ENCODE measurements at regions not wholly inside any gene's neighbourhood (a gene's known extent, or its start where the extent isn't known, plus 50 kb on each side); places are given as distances from the start of the nearest gene placed in this dataset.

DNA sequence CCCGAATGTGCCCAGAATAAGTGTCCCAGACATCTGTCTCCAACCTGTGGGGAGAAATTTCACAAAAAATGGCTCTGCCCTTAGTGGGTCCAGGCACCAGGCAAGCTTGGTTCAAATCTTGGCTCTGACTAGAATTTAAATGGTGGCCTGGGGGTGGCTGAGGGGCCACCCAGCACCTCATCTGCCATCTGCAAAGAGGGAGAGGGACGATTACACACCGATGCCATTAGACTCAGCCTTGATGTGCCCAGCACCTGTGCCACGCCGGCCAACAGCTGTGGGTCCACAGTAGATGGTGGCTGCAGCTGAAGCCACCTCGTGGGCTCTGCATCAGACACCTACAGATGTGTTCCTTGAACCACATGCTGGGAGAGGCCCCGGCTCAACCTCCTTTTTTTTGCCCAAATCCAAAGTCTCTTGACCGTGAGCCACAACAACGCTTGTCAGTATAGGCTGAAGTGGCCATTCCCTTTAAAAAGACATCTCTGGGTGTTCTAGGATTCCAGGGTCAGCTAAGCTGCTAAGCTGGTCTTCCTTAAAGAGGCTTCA, 222.0 kb upstream of the RAB6C start:
- Histone ChIP-seq H3K27me3 (ENCODE audit: insufficient read depth, poor library complexity, severe bottlenecking) (no peaks in the 10 kb centered on the region), H3K4me3 (replicated peaks; ENCODE audit: insufficient read depth, low read length) (no peak overlapping the region), H3K27ac (replicated peaks) (no peak overlapping the region)
- no peak for DNase-seq (ENCODE audit: low read depth in 1 of 2, low spot score in 1 of 2)
- TF ChIP-seq, protein P1, sequence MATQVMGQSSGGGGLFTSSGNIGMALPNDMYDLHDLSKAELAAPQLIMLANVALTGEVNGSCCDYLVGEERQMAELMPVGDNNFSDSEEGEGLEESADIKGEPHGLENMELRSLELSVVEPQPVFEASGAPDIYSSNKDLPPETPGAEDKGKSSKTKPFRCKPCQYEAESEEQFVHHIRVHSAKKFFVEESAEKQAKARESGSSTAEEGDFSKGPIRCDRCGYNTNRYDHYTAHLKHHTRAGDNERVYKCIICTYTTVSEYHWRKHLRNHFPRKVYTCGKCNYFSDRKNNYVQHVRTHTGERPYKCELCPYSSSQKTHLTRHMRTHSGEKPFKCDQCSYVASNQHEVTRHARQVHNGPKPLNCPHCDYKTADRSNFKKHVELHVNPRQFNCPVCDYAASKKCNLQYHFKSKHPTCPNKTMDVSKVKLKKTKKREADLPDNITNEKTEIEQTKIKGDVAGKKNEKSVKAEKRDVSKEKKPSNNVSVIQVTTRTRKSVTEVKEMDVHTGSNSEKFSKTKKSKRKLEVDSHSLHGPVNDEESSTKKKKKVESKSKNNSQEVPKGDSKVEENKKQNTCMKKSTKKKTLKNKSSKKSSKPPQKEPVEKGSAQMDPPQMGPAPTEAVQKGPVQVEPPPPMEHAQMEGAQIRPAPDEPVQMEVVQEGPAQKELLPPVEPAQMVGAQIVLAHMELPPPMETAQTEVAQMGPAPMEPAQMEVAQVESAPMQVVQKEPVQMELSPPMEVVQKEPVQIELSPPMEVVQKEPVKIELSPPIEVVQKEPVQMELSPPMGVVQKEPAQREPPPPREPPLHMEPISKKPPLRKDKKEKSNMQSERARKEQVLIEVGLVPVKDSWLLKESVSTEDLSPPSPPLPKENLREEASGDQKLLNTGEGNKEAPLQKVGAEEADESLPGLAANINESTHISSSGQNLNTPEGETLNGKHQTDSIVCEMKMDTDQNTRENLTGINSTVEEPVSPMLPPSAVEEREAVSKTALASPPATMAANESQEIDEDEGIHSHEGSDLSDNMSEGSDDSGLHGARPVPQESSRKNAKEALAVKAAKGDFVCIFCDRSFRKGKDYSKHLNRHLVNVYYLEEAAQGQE (IDR thresholded peaks at IDR 0.05; ENCODE audit: insufficient replicate concordance, low read depth): no peak
- TF ChIP-seq, protein P2, sequence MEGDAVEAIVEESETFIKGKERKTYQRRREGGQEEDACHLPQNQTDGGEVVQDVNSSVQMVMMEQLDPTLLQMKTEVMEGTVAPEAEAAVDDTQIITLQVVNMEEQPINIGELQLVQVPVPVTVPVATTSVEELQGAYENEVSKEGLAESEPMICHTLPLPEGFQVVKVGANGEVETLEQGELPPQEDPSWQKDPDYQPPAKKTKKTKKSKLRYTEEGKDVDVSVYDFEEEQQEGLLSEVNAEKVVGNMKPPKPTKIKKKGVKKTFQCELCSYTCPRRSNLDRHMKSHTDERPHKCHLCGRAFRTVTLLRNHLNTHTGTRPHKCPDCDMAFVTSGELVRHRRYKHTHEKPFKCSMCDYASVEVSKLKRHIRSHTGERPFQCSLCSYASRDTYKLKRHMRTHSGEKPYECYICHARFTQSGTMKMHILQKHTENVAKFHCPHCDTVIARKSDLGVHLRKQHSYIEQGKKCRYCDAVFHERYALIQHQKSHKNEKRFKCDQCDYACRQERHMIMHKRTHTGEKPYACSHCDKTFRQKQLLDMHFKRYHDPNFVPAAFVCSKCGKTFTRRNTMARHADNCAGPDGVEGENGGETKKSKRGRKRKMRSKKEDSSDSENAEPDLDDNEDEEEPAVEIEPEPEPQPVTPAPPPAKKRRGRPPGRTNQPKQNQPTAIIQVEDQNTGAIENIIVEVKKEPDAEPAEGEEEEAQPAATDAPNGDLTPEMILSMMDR (IDR thresholded peaks at IDR 0.05; ENCODE audit: insufficient read depth, low read length): no peak
- TF ChIP-seq GABPA (IDR thresholded peaks at IDR 0.05; ENCODE audit: low read depth) (no peak), POLR2AphosphoS5 (IDR thresholded peaks at IDR 0.05; ENCODE audit: low read depth) (no peak), SPI1 (IDR thresholded peaks at IDR 0.05; ENCODE audit: borderline replicate concordance, low read depth) (no peak)

DNA sequence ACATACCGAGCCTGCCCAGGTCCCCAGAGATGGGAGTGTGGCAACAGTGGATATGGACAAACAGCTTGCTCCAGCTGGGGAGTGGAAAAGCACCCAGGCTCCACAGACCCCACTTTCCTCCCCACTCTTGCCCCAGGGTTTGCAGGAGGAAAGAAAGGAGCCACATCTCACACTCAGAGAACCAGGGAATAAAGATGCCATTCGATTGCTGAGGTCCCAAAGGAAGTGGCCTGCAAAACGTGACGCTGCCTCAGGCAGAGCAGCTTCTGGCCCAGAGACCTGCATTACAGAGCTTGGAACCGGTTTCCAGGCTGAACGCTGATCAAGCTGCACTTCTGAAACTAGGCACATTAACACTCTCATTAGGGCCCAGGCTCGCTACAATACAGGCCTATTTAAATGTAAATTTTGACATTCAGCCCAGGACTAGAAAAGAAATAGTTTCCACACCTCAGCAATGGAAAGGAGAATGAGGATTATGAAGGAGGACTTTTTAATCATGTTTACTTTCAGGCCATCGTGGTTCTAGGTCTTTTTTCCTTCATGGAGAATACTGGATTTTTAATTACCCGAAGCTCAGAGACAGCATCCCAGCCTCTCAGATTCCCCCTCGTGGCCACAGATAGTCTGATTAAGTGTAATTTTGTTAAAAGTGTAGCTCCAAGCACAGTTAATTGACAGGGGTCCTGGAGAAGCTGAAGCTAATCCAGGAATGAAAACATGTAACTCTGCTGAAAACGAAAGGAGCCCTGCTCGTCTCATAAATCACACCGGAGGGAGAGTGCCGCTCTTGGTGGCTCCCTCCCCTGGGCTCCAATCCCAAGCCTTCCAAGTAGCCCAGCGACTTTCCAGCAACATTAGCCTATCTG, 221.3 kb upstream of the RAB6C start:
- Histone ChIP-seq H3K27ac (replicated peaks) (no peak overlapping the region), H3K4me3 (replicated peaks; ENCODE audit: insufficient read depth, low read length) (no peak overlapping the region), H3K27me3 (ENCODE audit: insufficient read depth, poor library complexity, severe bottlenecking) (no peaks in the 10 kb centered on the region)
- TF ChIP-seq, protein P1 (IDR thresholded peaks at IDR 0.05; ENCODE audit: insufficient replicate concordance, low read depth): no peak
- TF ChIP-seq SPI1 (IDR thresholded peaks at IDR 0.05; ENCODE audit: borderline replicate concordance, low read depth): no peak
- TF ChIP-seq, protein P2 (IDR thresholded peaks at IDR 0.05; ENCODE audit: insufficient read depth, low read length): no peak
- no peak for TF ChIP-seq GABPA (IDR thresholded peaks at IDR 0.05; ENCODE audit: low read depth)
- TF ChIP-seq POLR2AphosphoS5 (IDR thresholded peaks at IDR 0.05; ENCODE audit: low read depth): no peak
- DNase-seq (ENCODE audit: low read depth in 1 of 2, low spot score in 1 of 2): no peak

DNA sequence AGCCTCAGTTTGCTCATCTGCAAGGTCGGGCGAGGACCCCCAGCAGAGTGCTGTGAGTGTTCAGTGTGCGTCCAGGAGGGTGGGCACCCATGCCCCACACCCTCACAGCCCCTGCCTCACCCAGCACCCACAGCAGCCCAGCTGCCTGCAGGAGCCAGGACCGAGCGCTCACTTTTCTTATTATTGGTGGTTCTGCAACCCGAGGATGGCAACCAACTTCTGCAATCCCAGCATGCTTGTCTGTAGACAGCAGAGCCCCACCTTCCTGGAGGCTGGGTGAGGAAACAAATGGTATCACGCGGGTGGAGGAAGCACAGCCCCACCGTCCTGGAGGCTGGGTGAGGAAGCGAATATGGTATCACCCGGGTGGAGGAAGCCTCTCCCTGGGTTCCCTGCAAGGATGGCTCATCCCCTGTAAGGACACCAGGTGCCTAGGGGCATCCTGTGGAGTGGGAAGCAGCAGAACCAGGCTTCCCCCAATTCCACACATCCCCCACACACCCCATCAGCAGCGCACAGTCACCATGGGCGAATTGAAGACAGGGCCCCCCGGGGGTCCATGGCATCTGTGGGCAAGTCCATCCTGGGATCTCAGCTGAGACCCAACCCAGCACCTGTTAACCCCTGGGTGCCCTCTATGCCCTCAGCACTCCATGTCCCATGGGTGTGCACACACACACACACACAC, 220.5 kb upstream of the RAB6C start:
- DNase-seq (ENCODE audit: low read depth in 1 of 2, low spot score in 1 of 2): peak; percentile 3 to 53

More for the DNA sequence above, 220.5 kb upstream of the RAB6C start:
- TF ChIP-seq, protein P1 (IDR thresholded peaks at IDR 0.05; ENCODE audit: insufficient replicate concordance, low read depth): no peak
- TF ChIP-seq GABPA (IDR thresholded peaks at IDR 0.05; ENCODE audit: low read depth) (no peak), SPI1 (IDR thresholded peaks at IDR 0.05; ENCODE audit: borderline replicate concordance, low read depth) (no peak), POLR2AphosphoS5 (IDR thresholded peaks at IDR 0.05; ENCODE audit: low read depth) (no peak)
- TF ChIP-seq, protein P2 (IDR thresholded peaks at IDR 0.05; ENCODE audit: insufficient read depth, low read length): no peak
- no peaks in the 10 kb centered on the region for H3K27me3 ChIP-seq (ENCODE audit: insufficient read depth, poor library complexity, severe bottlenecking)
- no peak overlapping the region for H3K4me3 ChIP-seq (replicated peaks; ENCODE audit: insufficient read depth, low read length)
- no peak overlapping the region for H3K27ac ChIP-seq (replicated peaks)

Measured in HL-60 (cell line).